ENCODE measurements at regions not wholly inside any gene's neighbourhood (a gene's known extent, or its start where the extent isn't known, plus 50 kb on each side); places are given as distances from the start of the nearest gene placed in this dataset.

DNA sequence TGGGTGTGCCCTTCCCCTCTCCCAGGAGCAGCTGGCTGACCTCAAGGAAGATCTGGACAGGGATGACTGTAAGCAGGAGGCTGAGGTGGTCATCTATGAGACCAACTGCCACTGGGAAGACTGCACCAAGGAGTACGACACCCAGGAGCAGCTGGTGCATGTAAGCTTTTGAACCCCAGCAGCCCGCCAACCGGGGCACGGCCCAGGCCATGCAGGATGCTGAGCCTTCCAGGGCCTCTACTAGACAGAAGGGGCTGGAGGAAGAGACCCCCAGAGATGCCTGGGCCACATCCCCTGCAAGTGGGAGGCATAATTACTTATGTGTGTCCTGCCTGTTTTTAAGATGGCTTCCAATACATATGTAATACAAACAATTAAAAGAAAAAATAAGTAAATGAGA, 239.3 kb downstream of the GLI2 start:
- no peak for TF ChIP-seq GATA2 (IDR thresholded peaks at IDR 0.05; ENCODE audit: low read depth, low read length)
- no peak for TF ChIP-seq GATA3 (IDR thresholded peaks at IDR 0.05; ENCODE audit: low read depth, low read length)

Measured in SH-SY5Y (cell line).